ENCODE measurements at regions not wholly inside any gene's neighbourhood (a gene's known extent, or its start where the extent isn't known, plus 50 kb on each side); places are given as distances from the start of the nearest gene placed in this dataset.
"Not testable (repeated sequence)": the region's sequence is repeated elsewhere in the genome, so short reads cannot be mapped to it uniquely, and the experiment has no call there.

DNA sequence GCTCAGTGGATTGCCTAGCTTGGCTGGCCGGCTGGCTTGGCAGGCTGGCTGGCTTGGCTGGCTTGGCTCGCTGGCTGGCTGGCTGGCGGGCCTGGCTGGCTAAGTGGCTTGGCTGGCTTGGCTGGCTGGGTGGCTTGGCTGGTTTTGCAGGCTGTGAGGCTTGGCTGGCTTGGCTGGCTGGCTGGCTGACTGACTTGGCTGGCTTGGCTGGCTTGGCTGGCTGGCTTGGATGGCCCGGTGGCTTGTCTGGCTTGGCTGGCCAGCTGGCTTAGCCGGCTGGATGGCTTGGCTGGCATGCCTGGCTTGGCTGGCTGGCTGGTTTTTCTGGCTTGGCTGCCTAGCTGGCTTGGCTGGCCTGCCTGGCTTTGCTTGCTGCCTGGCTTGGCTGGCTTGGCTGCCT, 2831.4 kb downstream of the RPIA start:
- not testable (repeated sequence) for TF ChIP-seq POLR2AphosphoS5 (IDR thresholded peaks at IDR 0.05; ENCODE audit: low read depth, low read length); POLR2A (IDR thresholded peaks at IDR 0.05; ENCODE audit: low read depth, low read length); TAF1 (IDR thresholded peaks at IDR 0.05; ENCODE audit: borderline replicate concordance, low read depth, low read length)

Data from GM12892 (cell line).